ENCODE measurements at regions not wholly inside any gene's neighbourhood (a gene's known extent, or its start where the extent isn't known, plus 50 kb on each side); places are given as distances from the start of the nearest gene placed in this dataset.
"Not testable (repeated sequence)": the region's sequence is repeated elsewhere in the genome, so short reads cannot be mapped to it uniquely, and the experiment has no call there.

DNA sequence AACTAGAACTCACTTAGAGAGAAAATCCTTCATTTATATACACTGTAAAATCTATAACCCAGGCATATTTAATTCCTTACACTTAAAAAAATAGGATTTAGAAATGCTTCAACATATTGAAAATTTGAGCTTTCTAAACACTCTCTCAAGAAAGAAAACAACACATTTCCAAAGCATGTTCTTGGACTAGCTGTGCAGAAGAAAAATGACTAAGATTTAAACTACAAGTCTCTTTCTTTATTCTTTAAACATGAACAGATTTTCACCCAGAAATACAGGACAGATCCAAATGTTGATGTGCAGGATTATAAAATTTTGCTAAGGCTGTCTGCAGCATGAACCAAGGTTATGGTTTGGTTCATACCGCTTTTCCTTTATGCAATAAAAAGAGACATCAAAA lies 77.7 kb upstream of the TUSC1 start:
- DNase-seq (ENCODE audit: low read depth in 3 of 3, low spot score in 1 of 3): no peak

DNA sequence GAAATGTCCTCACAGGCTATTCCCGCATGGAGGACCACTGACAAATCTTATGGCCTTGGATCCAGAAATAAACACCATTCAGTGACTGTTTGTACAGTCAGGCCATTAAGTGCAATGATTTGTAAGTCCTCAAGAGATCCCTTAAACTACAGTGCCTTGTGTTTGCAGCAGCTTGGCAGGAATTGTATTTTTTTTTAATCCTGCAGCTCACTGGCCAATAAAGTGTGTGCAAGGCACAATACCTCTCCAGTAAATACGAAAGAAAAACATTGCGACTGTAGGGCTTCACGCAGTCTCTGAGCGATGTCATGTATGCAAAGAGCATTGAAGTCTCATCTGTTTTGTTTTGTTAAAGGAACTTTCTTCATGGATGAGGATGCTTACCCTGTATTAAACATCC lies 74.2 kb upstream of the TUSC1 start:
- no peak for DNase-seq (ENCODE audit: low read depth in 3 of 3, low spot score in 1 of 3)

GRCh38 chr9:25742256-25742655 lies 64.0 kb upstream of the TUSC1 start:
- no peak for DNase-seq (ENCODE audit: low read depth in 3 of 3, low spot score in 1 of 3)

DNA sequence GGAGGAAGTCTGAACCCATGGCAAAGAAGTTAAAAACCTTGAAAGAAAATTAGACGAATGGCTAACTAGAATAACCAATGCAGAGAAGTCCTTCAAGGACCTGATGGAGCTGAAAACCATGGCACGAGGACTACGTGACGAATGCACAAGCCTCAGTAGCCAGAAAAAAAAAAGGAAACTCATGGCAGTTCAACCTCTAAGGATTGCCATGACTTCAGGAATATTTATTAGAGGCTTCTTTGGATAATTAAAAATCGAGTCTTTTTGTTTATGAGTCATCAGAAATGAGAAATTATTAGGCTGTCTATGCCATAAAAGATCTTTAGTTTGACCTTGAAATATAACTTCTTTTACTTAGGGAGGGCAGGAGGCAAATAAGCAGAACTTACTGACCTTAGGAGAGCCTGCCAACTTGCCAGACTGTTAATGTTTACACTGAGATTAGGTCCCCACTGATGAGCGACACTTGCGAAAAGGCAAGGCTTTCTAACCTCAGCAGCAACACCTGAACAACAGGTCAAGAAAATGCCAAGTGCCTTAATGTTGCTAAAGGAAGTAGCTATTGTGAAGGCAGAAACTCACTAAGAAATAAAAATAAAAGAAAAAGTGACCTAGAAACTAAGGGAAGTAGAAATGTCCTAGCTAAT lies 55.2 kb upstream of the TUSC1 start:
- DNase-seq (ENCODE audit: low read depth in 3 of 3, low spot score in 1 of 3): no peak

DNA sequence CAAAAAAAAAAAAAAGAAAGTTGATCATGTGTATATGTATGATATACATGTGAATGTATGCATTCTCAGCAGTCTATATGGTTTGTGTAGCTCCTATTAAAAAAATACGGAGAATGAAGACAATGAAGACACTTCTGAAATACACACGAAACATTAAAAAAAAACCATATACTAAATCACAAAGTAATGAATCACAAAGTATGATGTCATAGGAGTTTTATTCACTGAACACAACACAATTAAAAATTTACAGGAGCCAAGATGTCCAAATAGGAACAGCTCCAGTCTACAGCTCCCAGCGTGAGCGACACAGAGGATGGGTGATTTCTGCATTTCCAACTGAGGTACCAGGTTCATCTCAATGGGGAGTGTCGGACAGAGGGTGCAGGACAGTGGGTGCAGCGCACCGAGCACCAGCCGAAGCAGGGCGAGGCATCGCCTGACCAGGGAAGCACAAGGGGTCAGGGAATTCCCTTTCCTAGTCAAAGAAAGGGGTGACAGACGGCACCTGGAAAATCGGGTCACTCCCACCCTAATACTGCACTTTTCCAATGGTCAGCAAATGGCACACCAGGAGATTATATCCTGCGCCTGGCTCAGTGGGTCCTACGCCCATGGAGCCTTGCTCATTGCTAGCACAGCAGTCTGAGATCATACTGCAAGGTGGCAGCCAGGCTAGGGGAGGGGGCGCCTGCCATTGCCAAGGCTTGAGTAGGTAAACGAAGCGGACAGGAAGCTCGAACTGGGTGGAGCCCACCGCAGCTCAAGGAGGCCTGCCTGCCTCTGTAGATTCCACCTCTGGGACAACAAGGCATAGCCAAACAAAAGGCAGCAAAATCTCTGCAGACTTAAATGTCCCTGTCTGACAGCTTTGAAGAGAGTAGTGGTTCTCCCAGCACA lies 53.9 kb upstream of the TUSC1 start:
- DNase-seq (ENCODE audit: low read depth in 3 of 3, low spot score in 1 of 3): not testable (repeated sequence)
